ENCODE measurements at regions not wholly inside any gene's neighbourhood (a gene's known extent, or its start where the extent isn't known, plus 50 kb on each side); places are given as distances from the start of the nearest gene placed in this dataset.

- no peak for TF ChIP-seq POLR2AphosphoS5 (IDR thresholded peaks at IDR 0.05)
- TF ChIP-seq CTCF (IDR thresholded peaks at IDR 0.05), result no peak
- no peak for TF ChIP-seq POLR2A (IDR thresholded peaks at IDR 0.05)
- TF ChIP-seq EP300 (IDR thresholded peaks at IDR 0.05; ENCODE audit: low read depth), result no peak
These were observed 1127.6 kb upstream of the SEL1L start for GRCh38 chr14:82661258-82661657.

Measured in transverse colon (tissue), 4 donors.